SK-N-SH (cell line): ENCODE measurements at regions not wholly inside any gene's neighbourhood (a gene's known extent, or its start where the extent isn't known, plus 50 kb on each side); places are given as distances from the start of the nearest gene placed in this dataset.
A peak's percentile ranks its signal among the peaks of the same experiment; 100 is the strongest.

Source experiments
- CTCF ChIA-PET: fragments of 300-600, 350-600 bp; formaldehyde crosslinking; extraction: SDS; loops from one replicate; lab custom pipeline; 2021; lab: Yijun Ruan, JAX
- POLR2A ChIA-PET: fragments of 350-600 bp; sonication (Branson Sonifier 250); formaldehyde crosslinking; extraction: SDS; loops from one replicate; lab custom pipeline; 2020; ENCODE audit warnings: antibody characterized with exemption, inconsistent platforms; lab: Yijun Ruan, JAX
- DNase-seq: peaks from one replicate; pipeline ENCODE4 v3.0.0; 2012
- H2AFZ ChIP-seq: fragments of 200-600 bp; sonication (generic); 2 replicates; pipeline ENCODE4 v1.8.1; 2016; ENCODE audit warnings: antibody characterized with exemption, mild to moderate bottlenecking, low read depth
- H3F3A ChIP-seq: fragments of 200-600 bp; sonication (generic); replicated peaks from 2 replicates; pipeline ENCODE3; 2016; ENCODE audit warnings: antibody characterized with exemption, mild to moderate bottlenecking; ENCODE audit not compliant: insufficient read depth
- H3K27ac ChIP-seq, 2 experiments: fragments of 200-500 bp in 1 of 2; fragments of 200-600 bp in 1 of 2; sonication (Bioruptor generic) in 1 of 2; sonication (generic), shearing (Covaris generic) in 1 of 2; 2 replicates each; pipeline versions ENCODE4 v1.5.1 to v1.6.1; 2014 to 2016; ENCODE audit warnings: low read depth in 2 of 2, inconsistent platforms in 1 of 2, low read length in 1 of 2, mild to moderate bottlenecking in 1 of 2, mixed read lengths in 1 of 2
- H3K27me3 ChIP-seq: fragments of 200-600 bp; sonication (generic), shearing (Covaris generic); 2 replicates; pipeline ENCODE4 v1.6.1; 2016; ENCODE audit warnings: mixed run types; ENCODE audit not compliant: insufficient read depth
- H3K36me3 ChIP-seq, 2 experiments: fragments of 200-500 bp in 1 of 2; fragments of 200-600 bp in 1 of 2; sonication (Bioruptor generic) in 1 of 2; sonication (generic) in 1 of 2; replicated peaks in 1 of 2; 2 replicates each; pipeline versions ENCODE3 to v1.5.1; 2014 to 2016; ENCODE audit warnings: low read length in 1 of 2, mild to moderate bottlenecking in 1 of 2; ENCODE audit not compliant: insufficient read depth in 2 of 2, control insufficient read depth in 1 of 2
- H3K4me1 ChIP-seq, 2 experiments: fragments of 200-500 bp in 1 of 2; fragments of 200-600 bp in 1 of 2; sonication (Bioruptor generic) in 1 of 2; sonication (generic), shearing (Covaris generic) in 1 of 2; 2 replicates each; pipeline versions ENCODE4 v1.5.1 to v1.6.1; 2014 to 2016; ENCODE audit warnings: low read depth in 1 of 2, low read length in 1 of 2, mixed run types in 1 of 2; ENCODE audit not compliant: insufficient read depth in 2 of 2, control insufficient read depth in 1 of 2
- H3K4me2 ChIP-seq: fragments of 200-600 bp; sonication (generic), shearing (Covaris generic); 2 replicates; pipeline ENCODE4 v1.6.1; 2017; ENCODE audit warnings: mixed run types
- H3K4me3 ChIP-seq, 2 experiments: fragments of 200-500 bp in 1 of 2; fragments of 200-600 bp in 1 of 2; sonication (Bioruptor generic) in 1 of 2; sonication (generic), shearing (Covaris generic) in 1 of 2; 2 replicates each; pipeline versions ENCODE4 v1.5.1 to v1.8.1; 2014 to 2016; ENCODE audit warnings: low read depth in 2 of 2, inconsistent platforms in 1 of 2, low read length in 1 of 2, mild to moderate bottlenecking in 1 of 2, mixed read lengths in 1 of 2, moderate library complexity in 1 of 2
- H3K79me2 ChIP-seq: fragments of 200-600 bp; sonication (generic); 2 replicates; pipeline ENCODE4 v1.8.1; 2017; ENCODE audit warnings: mild to moderate bottlenecking; ENCODE audit not compliant: insufficient read depth
- H3K9ac ChIP-seq: fragments of 200-600 bp; sonication (generic); 2 replicates; pipeline ENCODE4 v1.6.1; 2017; ENCODE audit warnings: mixed run types
- H3K9me2 ChIP-seq: fragments of 200-600 bp; sonication (generic); 2 replicates; pipeline ENCODE4 v1.6.1; 2017; ENCODE audit warnings: mixed run types
- H3K9me3 ChIP-seq: fragments of 200-600 bp; sonication (generic); 2 replicates; pipeline ENCODE4 v1.6.1; 2017; ENCODE audit warnings: mixed run types, mild to moderate bottlenecking, moderate library complexity
- H4K20me1 ChIP-seq: fragments of 200-600 bp; sonication (generic); 2 replicates; pipeline ENCODE4 v1.6.1; 2017; ENCODE audit warnings: mild to moderate bottlenecking, mixed run types; ENCODE audit not compliant: insufficient read depth
- EZH2phosphoT487 ChIP-seq: fragments of 200-600 bp; sonication (generic); IDR thresholded peaks from 2 replicates; pipeline ENCODE4 v1.6.1; 2017; ENCODE audit warnings: low read depth, mixed run types, mild to moderate bottlenecking, antibody characterized with exemption, moderate library complexity, borderline replicate concordance
- FOSL2 ChIP-seq: IDR thresholded peaks from 2 replicates; pipeline ENCODE4 v1.4.0; 2012; ENCODE audit warnings: low read depth, mild to moderate bottlenecking, moderate library complexity, borderline replicate concordance
- GABPA ChIP-seq: IDR thresholded peaks from 2 replicates; pipeline ENCODE4 v1.4.0; 2012; ENCODE audit warnings: low read depth, mild to moderate bottlenecking
- GATA2 ChIP-seq: sonication (generic); formaldehyde crosslinking; IDR thresholded peaks from 2 replicates; pipeline ENCODE4 v1.5.0; 2020; ENCODE audit warnings: mild to moderate bottlenecking, missing genetic modification reagents
- IRF3 ChIP-seq: fragments of 150-350 bp; IDR thresholded peaks from 2 replicates; pipeline ENCODE4 v1.6.1; 2016; ENCODE audit warnings: mild to moderate bottlenecking, low read depth, low read length
- JUND ChIP-seq: IDR thresholded peaks from 2 replicates; pipeline ENCODE4 v1.4.0; 2012
- MAX ChIP-seq: IDR thresholded peaks from 2 replicates; pipeline ENCODE4 v1.4.0; 2012; ENCODE audit warnings: low read depth
- MXI1 ChIP-seq: IDR thresholded peaks from 2 replicates; pipeline ENCODE4 v1.6.1; 2012; ENCODE audit warnings: mild to moderate bottlenecking, low read depth, low read length, improper control_type of control experiment
- RAD21 ChIP-seq: IDR thresholded peaks from 2 replicates; pipeline ENCODE4 v1.6.1; 2012; ENCODE audit warnings: mild to moderate bottlenecking, low read length
- REST ChIP-seq: IDR thresholded peaks from 2 replicates; pipeline ENCODE4 v1.6.1; 2012; ENCODE audit warnings: mild to moderate bottlenecking, low read depth, low read length, moderate library complexity
- RXRA ChIP-seq: IDR thresholded peaks from 2 replicates; pipeline ENCODE4 v1.4.0; 2012; ENCODE audit warnings: low read depth, mild to moderate bottlenecking, borderline replicate concordance
- TEAD4 ChIP-seq: IDR thresholded peaks from 2 replicates; pipeline ENCODE4 v1.4.0; 2012; ENCODE audit warnings: mild to moderate bottlenecking, borderline replicate concordance; ENCODE audit not compliant: insufficient read depth
- ZBTB33 ChIP-seq: IDR thresholded peaks from 2 replicates; pipeline ENCODE4 v1.4.0; 2012; ENCODE audit warnings: low read depth, borderline replicate concordance
- WGBS: methylation state at CpG from one replicate; pipeline ENCODE4 v1.1.6; 2017; ENCODE audit warnings: low lambda C conversion rate; 5-methylcytosine and 5-hydroxymethylcytosine counted together

GRCh38 chr2:120563616-120564015, 172.1 kb upstream of the GLI2 start:
- H2AFZ ChIP-seq = no peak overlapping the region
- H3K9me2 ChIP-seq = no peaks in the 10 kb centered on the region
- H3K4me2 ChIP-seq = no peak overlapping the region
- WGBS = 45% methylated on average over 2 of the region's 2 CpGs
- CTCF ChIA-PET = no interaction called here
- DNase-seq = no peak
- no peaks in the 10 kb centered on the region for H3K9me3 ChIP-seq
- no peak overlapping the region for H3K4me3 ChIP-seq
- no peaks in the 10 kb centered on the region for H3K27me3 ChIP-seq
- no peak overlapping the region for H3K9ac ChIP-seq
- H3K79me2 ChIP-seq = no peaks in the 10 kb centered on the region
- TF ChIP-seq MXI1 (no peak), RAD21 (no peak), GATA2 (CRISPR knock-in tag) (no peak), IRF3 (no peak), RXRA (no peak)
- POLR2A ChIA-PET = no interaction called here
- peaks cover 0 to 13% of the 10 kb centered on the region in 2 experiments; a peak in 2 of 4 replicates for H3K4me1 ChIP-seq
- no peaks in the 10 kb centered on the region for H4K20me1 ChIP-seq
- H3F3A ChIP-seq = peaks cover 15% of the 10 kb centered on the region
- H3K27ac ChIP-seq = no peak overlapping the region
- H3K36me3 ChIP-seq = no peaks in the 10 kb centered on the region

DNA sequence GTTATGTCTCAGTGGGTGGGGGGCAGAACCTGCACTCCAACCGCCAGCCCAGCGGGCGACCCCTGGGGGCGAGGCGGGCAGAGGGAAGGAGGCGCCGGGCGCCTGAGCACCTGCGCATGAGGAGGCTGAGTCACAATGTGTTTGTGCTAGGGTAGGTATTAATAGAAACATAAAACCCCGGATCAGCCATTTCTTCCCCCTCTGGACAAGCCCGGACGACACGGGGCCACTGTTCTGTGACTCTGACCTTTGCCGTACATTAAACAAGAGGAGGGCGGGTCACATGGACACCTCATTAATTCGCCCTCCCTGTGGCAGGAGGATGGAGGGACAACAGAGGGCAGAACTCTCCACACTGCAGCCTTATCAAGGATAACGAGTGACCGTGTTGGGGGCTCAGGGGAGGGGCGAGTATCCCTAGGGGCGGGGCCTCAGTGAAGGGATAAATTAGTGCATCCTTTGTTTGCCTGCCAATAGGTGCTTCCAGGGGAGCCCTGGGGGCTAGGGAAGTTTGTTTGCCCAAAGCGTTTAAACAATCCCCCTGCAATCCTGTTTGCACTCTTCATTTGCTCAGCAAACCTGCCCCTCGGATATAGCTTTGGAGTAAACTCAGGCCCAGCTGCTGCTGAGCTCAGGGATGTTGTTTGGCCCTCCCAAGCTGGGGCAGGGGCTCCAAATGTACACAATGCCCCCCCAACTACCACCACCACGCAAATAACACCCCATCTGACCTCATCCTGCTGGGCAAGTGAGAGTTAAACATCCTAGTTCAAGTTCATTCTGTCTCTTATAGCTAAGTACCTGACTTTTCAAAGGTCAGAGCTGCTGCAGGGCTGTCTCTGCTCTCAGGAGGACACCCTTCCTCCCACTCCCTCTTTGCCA, 171.2 kb upstream of the GLI2 start:
- no peaks in the 10 kb centered on the region for H4K20me1 ChIP-seq
- peaks cover 0 to 8% of the 10 kb centered on the region in 2 experiments; a peak in 2 of 4 replicates for H3K4me1 ChIP-seq
- H3K9me3 ChIP-seq = no peaks in the 10 kb centered on the region
- DNase-seq = peak; percentile 39
- no peak overlapping the region for H3K4me2 ChIP-seq
- TF ChIP-seq JUND = no peak
- no peak for TF ChIP-seq RAD21
- ChIA-PET POLR2A (no interaction called here), CTCF (no interaction called here)
- no peak overlapping the region for H2AFZ ChIP-seq
- 62% methylated on average over 20 of the region's 23 CpGs for WGBS
- H3K36me3 ChIP-seq = no peaks in the 10 kb centered on the region
- H3K27me3 ChIP-seq = no peaks in the 10 kb centered on the region
- H3K9me2 ChIP-seq = no peaks in the 10 kb centered on the region
- H3K79me2 ChIP-seq = no peaks in the 10 kb centered on the region
- H3K4me3 ChIP-seq = no peak overlapping the region
- no peak overlapping the region for H3K27ac ChIP-seq
- H3K9ac ChIP-seq = no peak overlapping the region
- peaks cover 8% of the 10 kb centered on the region for H3F3A ChIP-seq

DNA sequence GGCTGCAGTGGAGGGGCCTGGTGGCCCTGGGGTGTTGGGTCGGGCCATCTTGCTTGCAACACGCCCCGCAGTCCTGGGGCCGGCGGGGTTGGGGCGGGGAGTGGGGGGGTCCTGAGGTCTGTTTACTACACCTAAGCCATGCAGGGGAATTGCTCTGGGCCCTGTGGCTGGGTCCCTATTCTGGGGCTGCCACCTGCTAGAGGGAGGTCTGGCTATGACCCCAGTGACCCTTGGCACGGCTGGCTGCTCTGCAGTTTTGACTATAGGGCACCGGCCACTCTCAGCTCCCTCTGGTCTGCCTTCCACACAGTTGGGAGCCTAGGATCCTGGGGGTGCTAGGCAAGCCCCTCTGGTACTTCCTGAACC, 170.6 kb upstream of the GLI2 start:
- Histone ChIP-seq H3K4me2 (no peak overlapping the region), H2AFZ (no peak overlapping the region), H3F3A (peaks cover 2% of the 10 kb centered on the region), H3K27me3 (no peaks in the 10 kb centered on the region), H3K9me2 (no peaks in the 10 kb centered on the region), H4K20me1 (no peaks in the 10 kb centered on the region), H3K27ac (no peak overlapping the region), H3K4me1 (peaks cover 0 to 2% of the 10 kb centered on the region in 2 experiments; a peak in 1 of 4 replicates), H3K4me3 (no peak overlapping the region), H3K36me3 (no peaks in the 10 kb centered on the region), H3K9ac (no peak overlapping the region), H3K9me3 (no peaks in the 10 kb centered on the region), H3K79me2 (no peaks in the 10 kb centered on the region)
- ChIA-PET CTCF (no interaction called here), POLR2A (no interaction called here)
- WGBS = 50% methylated on average over 1 of the region's 8 CpGs
- DNase-seq = no peak
- TF ChIP-seq EZH2phosphoT487 (no peak), MXI1 (no peak), TEAD4 (no peak), REST (no peak), FOSL2 (no peak), GABPA (no peak), ZBTB33 (no peak), GATA2 (CRISPR knock-in tag) (no peak), MAX (no peak)
